ENCODE measurements at regions not wholly inside any gene's neighbourhood (a gene's known extent, or its start where the extent isn't known, plus 50 kb on each side); places are given as distances from the start of the nearest gene placed in this dataset.
A peak's percentile ranks its signal among the peaks of the same experiment; 100 is the strongest.
"Not testable (repeated sequence)": the region's sequence is repeated elsewhere in the genome, so short reads cannot be mapped to it uniquely, and the experiment has no call there.

- Mint-ChIP-seq H3K4me1 (ENCODE audit: low read depth) (peaks cover 13% of the 10 kb centered on the region), H3K27ac (ENCODE audit: unreplicated experiment) (no peak overlapping the region), H3K4me3 (ENCODE audit: unreplicated experiment) (no peak overlapping the region), H3K36me3 (ENCODE audit: low read depth) (no peaks in the 10 kb centered on the region), H3K9me3 (ENCODE audit: low read depth) (no peaks in the 10 kb centered on the region), H3K27me3 (ENCODE audit: low read depth) (no peaks in the 10 kb centered on the region)
- TF ChIP-seq CTCF (IDR thresholded peaks at IDR 0.05), result no peak
- DNase-seq (ENCODE audit: low spot score), result no peak
Observed at GRCh38 chr13:104530741-104531140, 1464.5 kb upstream of the SLC10A2 start.

GRCh38 chr13:104526561-104526960 is 1460.3 kb upstream of the SLC10A2 start:
- DNase-seq (ENCODE audit: low spot score), result no peak
- Mint-ChIP-seq H3K4me1 (ENCODE audit: low read depth) (peaks cover 13% of the 10 kb centered on the region), H3K36me3 (ENCODE audit: low read depth) (no peaks in the 10 kb centered on the region), H3K27me3 (ENCODE audit: low read depth) (no peaks in the 10 kb centered on the region), H3K9me3 (ENCODE audit: low read depth) (peaks cover 5% of the 10 kb centered on the region), H3K27ac (ENCODE audit: unreplicated experiment) (no peak overlapping the region), H3K4me3 (ENCODE audit: unreplicated experiment) (no peak overlapping the region)
- no peak for TF ChIP-seq CTCF (IDR thresholded peaks at IDR 0.05)

DNA sequence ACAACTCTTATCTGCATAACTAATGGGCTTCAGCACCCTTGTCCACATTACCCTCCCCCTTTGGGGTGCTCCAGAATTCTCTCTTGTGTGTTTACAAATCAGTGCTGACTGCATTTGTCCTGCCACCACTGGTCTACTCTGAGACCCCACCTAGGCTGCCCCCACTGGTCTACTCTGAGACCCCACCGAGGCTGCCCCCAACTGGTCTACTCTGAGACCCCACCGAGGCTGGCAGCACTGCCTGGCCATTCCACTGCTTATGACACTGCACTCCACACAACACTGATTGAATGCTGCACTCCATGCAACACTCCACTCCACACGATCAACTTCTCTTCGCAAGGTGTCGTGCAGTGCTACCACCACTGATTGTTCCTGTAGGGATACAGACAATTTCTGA is 1459.2 kb upstream of the SLC10A2 start:
- no peak for TF ChIP-seq CTCF (IDR thresholded peaks at IDR 0.05)
- H3K36me3 Mint-ChIP-seq (ENCODE audit: low read depth), result no peaks in the 10 kb centered on the region
- no peaks in the 10 kb centered on the region for H3K27me3 Mint-ChIP-seq (ENCODE audit: low read depth)
- H3K4me1 Mint-ChIP-seq (ENCODE audit: low read depth), result peaks cover 8% of the 10 kb centered on the region
- H3K4me3 Mint-ChIP-seq (ENCODE audit: unreplicated experiment), result no peak overlapping the region
- H3K9me3 Mint-ChIP-seq (ENCODE audit: low read depth), result peaks cover 11% of the 10 kb centered on the region
- no peak overlapping the region for H3K27ac Mint-ChIP-seq (ENCODE audit: unreplicated experiment)
- peak; percentile 52 for DNase-seq (ENCODE audit: low spot score)

DNA sequence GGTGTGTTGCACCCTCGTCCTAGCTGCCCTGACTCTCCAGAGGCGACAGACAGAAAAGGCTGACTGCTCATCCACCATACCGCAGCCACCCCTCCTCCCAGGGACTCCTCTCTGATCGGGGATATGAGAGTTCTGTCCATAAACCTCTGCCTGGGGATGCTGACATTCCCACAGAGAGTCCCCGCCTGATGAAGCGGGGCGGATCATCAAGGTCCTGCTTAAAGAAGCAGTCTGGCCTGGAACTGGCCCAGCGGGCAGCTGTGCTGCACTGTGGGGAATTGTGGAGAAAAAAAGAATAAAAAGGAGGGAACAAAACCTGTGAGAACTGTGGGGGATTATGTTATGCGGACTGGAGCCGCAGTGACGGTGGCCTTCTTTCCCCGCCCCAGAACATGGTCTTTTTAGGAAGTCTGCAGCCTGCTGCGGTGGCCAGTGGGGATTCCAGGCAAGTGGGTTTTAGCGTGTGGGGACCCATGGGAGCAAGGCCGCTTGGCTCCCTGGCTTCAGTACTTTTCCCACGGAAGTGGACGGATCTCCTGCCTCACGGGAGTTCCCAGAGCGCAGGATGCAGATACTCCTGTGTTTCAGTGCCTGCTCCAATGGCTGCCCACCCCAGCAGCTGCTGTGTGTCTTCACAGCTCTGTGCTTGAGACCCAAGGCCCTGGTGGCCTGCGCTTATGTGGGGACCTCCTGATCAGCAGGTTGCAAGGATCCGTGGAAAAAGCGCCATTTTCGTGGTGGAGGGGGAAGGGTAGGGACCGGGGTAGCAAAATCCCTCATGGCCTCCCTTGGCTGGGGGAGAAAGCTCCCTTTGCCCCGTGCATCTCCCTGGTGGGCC is 1456.2 kb upstream of the SLC10A2 start:
- peaks cover 8% of the 10 kb centered on the region for H3K4me1 Mint-ChIP-seq (ENCODE audit: low read depth)
- peak; percentile 79 for DNase-seq (ENCODE audit: low spot score)
- H3K9me3 Mint-ChIP-seq (ENCODE audit: low read depth), result peaks cover 20% of the 10 kb centered on the region
- no peak for TF ChIP-seq CTCF (IDR thresholded peaks at IDR 0.05)
- H3K27ac Mint-ChIP-seq (ENCODE audit: unreplicated experiment), result no peak overlapping the region
- peaks cover 2% of the 10 kb centered on the region for H3K36me3 Mint-ChIP-seq (ENCODE audit: low read depth)
- no peaks in the 10 kb centered on the region for H3K27me3 Mint-ChIP-seq (ENCODE audit: low read depth)
- H3K4me3 Mint-ChIP-seq (ENCODE audit: unreplicated experiment), result no peak overlapping the region

DNA sequence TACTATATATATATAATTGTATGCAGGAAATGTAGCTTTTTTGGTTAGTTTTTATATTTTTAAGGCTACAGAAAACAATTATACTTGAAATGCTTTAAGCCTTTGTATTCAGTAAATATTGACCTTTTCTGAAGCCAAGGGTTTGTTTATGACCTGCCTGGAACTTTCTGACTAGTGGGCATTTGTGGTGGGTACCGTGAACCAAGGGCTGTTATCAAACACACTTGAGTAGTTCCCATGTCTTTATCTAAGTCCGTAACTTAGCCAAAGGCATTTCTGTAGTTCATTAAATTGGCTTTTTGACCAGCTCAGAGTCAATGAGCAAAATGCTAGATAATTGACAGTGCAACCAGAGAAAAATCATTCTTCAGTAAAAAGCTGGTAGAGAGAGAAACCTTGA is 1444.2 kb upstream of the SLC10A2 start:
- no peak overlapping the region for H3K27ac Mint-ChIP-seq (ENCODE audit: unreplicated experiment)

GRCh38 chr13:104493502-104493901 is 1427.3 kb upstream of the SLC10A2 start:
- H3K4me3 Mint-ChIP-seq (ENCODE audit: unreplicated experiment); DNase-seq (ENCODE audit: low spot score); H3K4me1 Mint-ChIP-seq (ENCODE audit: low read depth); H3K36me3 Mint-ChIP-seq (ENCODE audit: low read depth); H3K9me3 Mint-ChIP-seq (ENCODE audit: low read depth); H3K27me3 Mint-ChIP-seq (ENCODE audit: low read depth); H3K27ac Mint-ChIP-seq (ENCODE audit: unreplicated experiment): not testable (repeated sequence)

More for the DNA sequence above, 1444.2 kb upstream of the SLC10A2 start:
- Mint-ChIP-seq H3K9me3 (ENCODE audit: low read depth) (no peaks in the 10 kb centered on the region), H3K4me1 (ENCODE audit: low read depth) (no peaks in the 10 kb centered on the region), H3K27me3 (ENCODE audit: low read depth) (no peaks in the 10 kb centered on the region), H3K4me3 (ENCODE audit: unreplicated experiment) (no peak overlapping the region), H3K36me3 (ENCODE audit: low read depth) (no peaks in the 10 kb centered on the region)
- TF ChIP-seq CTCF (IDR thresholded peaks at IDR 0.05), result no peak
- no peak for DNase-seq (ENCODE audit: low spot score)

Measured in chondrocyte (in vitro differentiated cells).